Glutamatergic neuron (in vitro differentiated cells): ENCODE measurements at regions not wholly inside any gene's neighbourhood (a gene's known extent, or its start where the extent isn't known, plus 50 kb on each side); places are given as distances from the start of the nearest gene placed in this dataset.
"Not testable (repeated sequence)": the region's sequence is repeated elsewhere in the genome, so short reads cannot be mapped to it uniquely, and the experiment has no call there.

ENCODE experiments used
- DNase-seq: peaks from one replicate; pipeline ENCODE4 v3.0.0; 2022
- H3K27ac Mint-ChIP-seq: one replicate; pipeline ENCODE4 v1.8.0; 2020; ENCODE audit warnings: mild to moderate bottlenecking, mixed read lengths, inconsistent platforms; ENCODE audit not compliant: unreplicated experiment
- H3K27me3 Mint-ChIP-seq: one replicate; pipeline ENCODE4 v1.8.0; 2020; ENCODE audit warnings: mild to moderate bottlenecking, moderate library complexity, mixed read lengths, inconsistent platforms; ENCODE audit not compliant: unreplicated experiment
- H3K36me3 Mint-ChIP-seq: one replicate; pipeline ENCODE4 v1.8.0; 2020; ENCODE audit warnings: mild to moderate bottlenecking, mixed read lengths, inconsistent platforms; ENCODE audit not compliant: unreplicated experiment
- H3K4me1 Mint-ChIP-seq: one replicate; pipeline ENCODE4 v1.8.0; 2020; ENCODE audit warnings: mild to moderate bottlenecking, low read depth, mixed read lengths, inconsistent platforms; ENCODE audit not compliant: unreplicated experiment
- H3K4me3 Mint-ChIP-seq: one replicate; pipeline ENCODE4 v1.8.0; 2020; ENCODE audit warnings: mild to moderate bottlenecking, mixed read lengths, inconsistent platforms; ENCODE audit not compliant: unreplicated experiment
- H3K9me3 Mint-ChIP-seq: one replicate; pipeline ENCODE4 v1.8.0; 2020; ENCODE audit warnings: mild to moderate bottlenecking, moderate library complexity, mixed read lengths, inconsistent platforms; ENCODE audit not compliant: unreplicated experiment
- CTCF ChIP-seq: fragments of 200-600 bp; sonication (generic); IDR thresholded peaks from one replicate; pipeline ENCODE4 v1.5.0; 2021; ENCODE audit not compliant: partially characterized antibody, unreplicated experiment

DNA sequence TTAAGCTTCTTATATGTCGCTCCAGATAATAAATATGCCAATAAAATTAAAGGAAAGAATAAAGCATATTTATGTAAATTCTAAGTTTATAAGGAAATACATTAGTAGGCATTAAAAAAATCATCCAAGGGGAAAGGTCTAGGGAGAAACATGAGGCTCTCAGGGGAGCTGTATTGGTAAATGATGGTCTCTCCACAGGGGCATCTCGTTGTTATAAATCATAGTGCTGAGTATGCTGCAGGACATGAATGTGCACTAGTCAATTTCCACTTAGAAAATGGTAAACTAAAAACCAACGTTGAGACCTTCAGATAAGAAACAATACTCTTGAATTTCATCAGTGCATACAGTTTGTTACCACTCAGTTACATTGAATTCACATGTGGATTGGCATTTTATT, 194.0 kb upstream of the AHR start:
- Mint-ChIP-seq H3K4me3 (no peak overlapping the region), H3K36me3 (no peaks in the 10 kb centered on the region), H3K9me3 (no peaks in the 10 kb centered on the region), H3K27ac (no peak overlapping the region), H3K27me3 (peaks cover 4% of the 10 kb centered on the region), H3K4me1 (no peaks in the 10 kb centered on the region)
- TF ChIP-seq CTCF, result no peak
- DNase-seq, result no peak

DNA sequence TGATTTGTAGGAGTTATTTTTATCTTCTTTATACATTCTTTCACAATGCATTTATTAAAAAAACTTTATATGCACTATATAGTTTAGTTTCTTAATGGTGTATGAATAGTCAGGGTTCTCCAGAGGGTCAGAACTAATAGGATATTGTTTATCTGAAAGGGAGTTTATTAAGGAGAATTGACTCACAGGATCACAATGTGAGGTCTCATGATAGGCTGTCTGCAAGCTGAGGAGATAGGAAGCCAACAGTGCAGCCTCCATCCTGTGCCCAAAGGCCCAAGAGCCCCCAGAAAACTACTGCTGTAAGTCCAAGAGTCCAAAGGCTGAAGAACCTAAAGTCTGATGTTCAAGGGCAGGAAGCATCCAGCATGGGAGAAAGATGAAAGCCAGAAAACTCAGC, 192.8 kb upstream of the AHR start:
- DNase-seq, result no peak
- no peak overlapping the region for H3K4me3 Mint-ChIP-seq
- H3K4me1 Mint-ChIP-seq, result no peaks in the 10 kb centered on the region
- no peaks in the 10 kb centered on the region for H3K36me3 Mint-ChIP-seq
- no peaks in the 10 kb centered on the region for H3K27me3 Mint-ChIP-seq
- no peak for TF ChIP-seq CTCF
- H3K27ac Mint-ChIP-seq, result no peak overlapping the region
- no peaks in the 10 kb centered on the region for H3K9me3 Mint-ChIP-seq

DNA sequence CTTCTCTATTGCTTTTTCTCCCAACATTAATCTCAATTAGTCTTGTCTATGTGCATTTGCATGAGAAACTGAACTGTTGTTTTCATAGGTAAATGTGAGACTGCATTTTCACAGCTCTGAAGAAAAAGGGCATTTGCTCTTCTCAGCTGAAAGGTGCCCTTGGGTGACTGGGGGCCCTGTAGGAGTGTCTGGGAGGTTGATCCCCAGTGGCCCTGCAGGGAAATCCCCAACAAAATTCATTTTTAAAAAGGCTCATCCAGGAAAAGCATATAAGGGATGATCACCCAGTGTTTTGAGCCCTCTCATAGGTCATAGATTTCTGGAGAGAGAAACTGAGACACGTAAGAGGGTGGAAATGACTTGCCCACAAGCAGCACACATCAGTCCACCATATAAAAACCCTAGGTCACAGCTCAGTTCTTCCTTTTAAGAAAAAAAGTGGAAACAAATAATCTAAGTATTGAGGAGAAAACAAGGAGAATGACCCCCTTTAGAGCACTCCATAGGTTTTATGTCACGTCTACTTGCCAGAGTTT, 190.3 kb upstream of the AHR start:
- no peaks in the 10 kb centered on the region for H3K4me1 Mint-ChIP-seq
- H3K36me3 Mint-ChIP-seq, result no peaks in the 10 kb centered on the region
- H3K4me3 Mint-ChIP-seq, result no peak overlapping the region
- no peak for DNase-seq
- H3K9me3 Mint-ChIP-seq, result no peaks in the 10 kb centered on the region
- TF ChIP-seq CTCF, result no peak
- no peaks in the 10 kb centered on the region for H3K27me3 Mint-ChIP-seq
- H3K27ac Mint-ChIP-seq, result no peak overlapping the region

GRCh38 chr7:17109020-17109419, 189.4 kb upstream of the AHR start:
- Mint-ChIP-seq H3K9me3 (no peaks in the 10 kb centered on the region), H3K4me3 (no peak overlapping the region), H3K4me1 (no peaks in the 10 kb centered on the region), H3K27ac (no peak overlapping the region), H3K36me3 (no peaks in the 10 kb centered on the region), H3K27me3 (peaks cover 1% of the 10 kb centered on the region)
- DNase-seq, result no peak
- TF ChIP-seq CTCF, result no peak

DNA sequence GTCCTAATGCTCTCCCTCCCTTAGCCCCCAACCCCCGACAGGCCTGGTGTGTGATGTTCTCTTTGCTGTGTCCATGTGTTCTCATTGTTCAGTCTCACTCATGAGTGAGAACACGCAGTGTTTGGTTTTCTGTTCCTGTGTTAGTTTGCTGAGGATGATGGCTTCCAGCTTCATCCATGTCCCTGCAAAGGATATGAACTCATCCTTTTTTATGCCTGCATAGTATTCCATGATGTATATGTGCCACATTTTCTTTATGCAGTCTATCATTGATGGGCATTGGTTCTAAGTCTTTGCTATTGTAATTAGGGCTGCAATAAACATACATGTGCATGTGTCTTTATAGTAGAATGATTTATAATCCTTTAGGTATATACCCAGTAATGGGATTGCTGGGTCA, 184.7 kb upstream of the AHR start:
- H3K4me3 Mint-ChIP-seq, H3K27me3 Mint-ChIP-seq, DNase-seq, H3K9me3 Mint-ChIP-seq, H3K36me3 Mint-ChIP-seq, H3K4me1 Mint-ChIP-seq, H3K27ac Mint-ChIP-seq: not testable (repeated sequence)

DNA sequence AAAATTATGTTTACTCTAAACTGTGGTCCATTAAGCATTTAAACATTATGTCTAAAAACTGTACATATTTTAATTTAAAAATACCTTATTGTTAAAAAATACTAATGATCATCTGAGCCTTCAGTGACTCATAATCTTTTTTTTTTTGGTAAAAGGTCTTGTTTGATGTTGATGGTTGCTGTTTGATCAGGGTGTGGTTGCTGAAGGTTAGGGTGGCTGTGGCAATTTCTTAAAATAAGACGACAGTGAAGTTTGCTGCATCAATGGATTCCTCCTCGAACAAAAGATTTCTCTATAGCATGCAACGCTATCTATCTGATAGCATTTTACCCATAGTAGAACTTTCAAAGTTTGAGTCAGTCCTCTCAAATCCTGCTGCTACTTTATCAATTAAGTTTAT, 180.0 kb upstream of the AHR start:
- Mint-ChIP-seq H3K27me3 (peaks cover 3% of the 10 kb centered on the region), H3K4me3 (no peak overlapping the region), H3K36me3 (no peaks in the 10 kb centered on the region), H3K9me3 (no peaks in the 10 kb centered on the region), H3K27ac (no peak overlapping the region), H3K4me1 (peaks cover 3% of the 10 kb centered on the region)
- DNase-seq, result no peak
- no peak for TF ChIP-seq CTCF
